NCI-H345 (cell line): ENCODE measurements at regions not wholly inside any gene's neighbourhood (a gene's known extent, or its start where the extent isn't known, plus 50 kb on each side); places are given as distances from the start of the nearest gene placed in this dataset.
"Not testable (repeated sequence)": the region's sequence is repeated elsewhere in the genome, so short reads cannot be mapped to it uniquely, and the experiment has no call there.

Source experiments
- DNase-seq: peaks from one replicate; lab custom pipeline; 2025; lab: John Stamatoyannopoulos, UW

DNA sequence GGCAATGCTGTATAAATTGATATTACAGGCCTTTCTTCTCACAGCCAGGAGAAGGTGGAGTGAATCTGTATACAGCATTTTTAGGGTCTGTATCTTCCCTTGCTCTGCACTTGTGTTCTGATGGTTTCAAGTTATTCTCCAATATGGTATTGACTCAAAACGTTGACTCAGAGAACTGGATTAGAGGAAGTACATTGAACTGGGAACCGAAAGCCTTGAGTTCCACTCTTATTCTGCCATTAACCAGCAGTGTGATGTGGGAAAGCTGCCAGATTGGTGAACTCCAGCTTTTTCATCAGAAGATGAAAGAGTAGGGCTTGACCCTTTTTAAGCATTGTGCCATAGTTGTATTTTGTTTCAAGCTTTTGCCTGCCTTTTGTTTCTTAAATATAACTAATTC, 167.7 kb downstream of the SPRY2 start:
- no peak for DNase-seq

DNA sequence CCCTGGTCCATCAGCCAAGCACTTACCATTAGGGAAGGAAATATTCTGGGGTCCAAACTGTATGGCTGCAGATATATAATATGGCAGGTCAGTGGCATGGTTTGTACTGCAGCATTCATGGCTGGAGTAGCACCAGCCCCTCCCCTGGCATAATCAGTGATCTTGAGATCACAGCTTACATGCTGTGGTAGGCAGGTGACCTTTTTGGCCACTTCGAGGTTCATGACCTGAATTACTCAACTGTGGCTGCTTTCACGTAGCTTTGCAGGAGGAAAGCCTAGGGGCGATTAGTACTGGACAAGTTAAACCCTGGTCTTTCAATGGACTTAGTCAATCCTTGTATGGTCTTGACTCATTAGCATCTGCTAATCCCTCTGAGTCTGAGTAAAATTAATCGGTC, 169.8 kb downstream of the SPRY2 start:
- DNase-seq = no peak

GRCh38 chr13:80168089-80168850, 172.7 kb downstream of the SPRY2 start:
- DNase-seq = no peak

- no peak for DNase-seq
These were observed 174.6 kb downstream of the SPRY2 start for GRCh38 chr13:80166352-80166751.

GRCh38 chr13:80164462-80164861, 176.5 kb downstream of the SPRY2 start:
- no peak for DNase-seq

DNA sequence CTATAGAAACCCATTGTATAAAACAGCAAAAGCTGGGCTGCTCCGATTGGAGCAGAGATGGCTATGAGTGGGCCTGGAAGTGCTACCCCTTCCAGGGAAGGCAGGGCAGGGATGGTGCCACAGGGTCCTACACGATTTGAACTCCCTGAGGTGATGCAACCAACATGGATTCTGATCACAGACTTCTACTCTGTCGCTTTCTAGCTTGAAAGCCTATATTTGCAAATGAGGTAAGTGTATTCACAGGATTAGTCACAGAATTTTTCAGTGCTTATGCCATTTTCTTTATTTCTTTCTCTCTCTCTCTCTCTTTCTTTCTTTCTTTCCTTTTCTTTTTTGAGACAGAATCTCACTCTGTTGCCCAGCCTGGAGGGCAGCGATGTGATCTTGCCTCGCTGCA, 179.0 kb downstream of the SPRY2 start:
- no peak for DNase-seq

- no peak for DNase-seq
These were observed 179.7 kb downstream of the SPRY2 start for GRCh38 chr13:80161219-80161618.

GRCh38 chr13:80160110-80160509, 180.8 kb downstream of the SPRY2 start:
- DNase-seq = no peak

- DNase-seq = no peak
These were observed 183.5 kb downstream of the SPRY2 start for GRCh38 chr13:80157261-80157932.

- not testable (repeated sequence) for DNase-seq
These were observed 188.8 kb downstream of the SPRY2 start for GRCh38 chr13:80152142-80152541.

DNA sequence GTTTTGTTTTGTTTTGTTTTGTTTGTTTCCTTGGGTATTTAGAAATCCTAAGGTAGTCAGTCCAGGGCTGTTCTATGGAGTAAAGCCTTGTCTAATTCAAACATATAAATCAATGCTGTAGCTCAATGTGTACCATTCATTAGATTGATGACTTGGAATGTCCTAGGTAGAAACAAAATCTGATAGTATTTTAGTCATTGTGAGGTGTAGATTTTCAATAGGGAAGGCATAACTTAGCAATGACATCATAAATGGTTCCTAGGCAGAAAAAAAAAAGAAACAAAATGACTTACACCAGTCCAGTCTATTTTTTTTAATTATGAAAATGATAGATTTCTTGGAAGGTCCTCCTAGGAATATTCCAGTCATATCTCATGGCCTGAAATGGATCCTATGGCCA, 189.9 kb downstream of the SPRY2 start:
- DNase-seq = no peak

DNA sequence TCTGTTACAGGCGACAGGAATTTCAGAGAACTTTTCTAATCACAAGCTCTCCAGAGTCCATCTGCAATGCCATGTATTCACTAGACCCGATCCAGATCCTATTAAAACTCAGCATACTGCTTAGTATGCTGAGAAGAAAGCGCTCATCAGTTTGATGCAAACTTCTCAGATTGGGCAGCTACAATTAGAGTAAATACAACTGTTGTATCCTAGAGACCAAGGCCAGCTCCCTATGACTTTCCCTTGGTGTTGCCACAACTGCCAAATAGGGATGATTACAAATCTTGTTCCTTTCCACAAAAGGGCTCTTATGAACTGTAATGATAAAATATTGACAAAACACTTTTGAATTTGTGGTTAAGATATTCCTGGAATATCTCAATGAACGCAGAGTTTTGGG, 191.2 kb downstream of the SPRY2 start:
- no peak for DNase-seq

GRCh38 chr13:80145171-80145690, 195.7 kb downstream of the SPRY2 start:
- DNase-seq = no peak

DNA sequence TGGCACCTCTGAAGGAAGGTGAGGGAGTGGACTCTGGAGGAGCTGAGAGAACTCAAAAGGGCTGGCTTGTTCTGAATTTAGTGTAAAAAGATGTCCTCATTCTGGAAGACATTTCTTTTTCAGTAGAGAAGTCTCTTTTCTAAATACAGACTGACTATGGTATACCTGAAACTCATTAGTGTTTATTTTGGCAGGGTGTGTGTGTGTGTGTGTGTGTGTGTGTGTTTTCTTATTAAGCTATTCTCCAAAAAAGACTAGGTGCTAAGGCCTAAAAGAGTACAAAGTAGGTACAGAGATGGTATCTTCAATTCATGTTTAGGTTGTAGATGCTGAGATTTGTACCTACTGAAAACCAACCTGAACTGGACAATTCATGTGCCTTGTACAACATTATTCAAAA, 196.4 kb downstream of the SPRY2 start:
- DNase-seq = no peak

DNA sequence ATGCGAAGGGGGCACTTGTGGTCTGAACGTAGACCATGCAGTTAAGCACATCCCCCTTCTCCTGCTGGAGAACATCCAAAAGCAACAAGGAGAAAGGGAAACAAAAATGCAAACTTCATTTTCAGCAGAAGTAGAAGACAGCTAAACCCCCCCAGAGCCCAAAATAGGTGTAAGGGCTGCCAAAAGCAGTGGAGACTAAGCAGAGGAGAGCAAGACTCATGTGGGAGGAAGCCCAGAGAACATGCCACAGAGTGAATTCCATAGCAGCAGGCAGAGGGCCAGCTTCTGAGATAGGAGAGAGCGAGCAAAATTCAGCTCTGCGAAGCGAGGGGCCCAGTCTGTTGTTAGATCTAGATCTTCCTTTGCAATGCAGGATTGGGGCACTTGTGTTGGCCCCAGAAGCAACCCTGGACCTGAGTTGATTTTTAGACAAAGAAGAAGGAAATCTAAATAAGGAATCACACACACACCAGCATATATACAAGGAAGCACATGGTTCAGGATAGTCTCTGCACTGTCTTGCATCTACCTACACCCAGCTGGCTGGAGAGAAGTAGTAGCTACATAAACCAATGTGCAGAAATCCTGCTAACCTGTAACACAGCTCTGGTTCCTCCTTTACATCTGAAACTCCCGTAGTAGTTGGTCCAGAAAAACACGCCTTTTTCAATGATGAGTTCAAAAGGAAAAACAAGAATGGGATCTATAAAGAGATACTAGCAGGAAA, 199.6 kb downstream of the SPRY2 start:
- DNase-seq = no peak

- no peak for DNase-seq
These were observed 200.2 kb downstream of the SPRY2 start for GRCh38 chr13:80140685-80141084.

- no peak for DNase-seq
These were observed 201.7 kb downstream of the SPRY2 start for GRCh38 chr13:80139196-80139595.

DNA sequence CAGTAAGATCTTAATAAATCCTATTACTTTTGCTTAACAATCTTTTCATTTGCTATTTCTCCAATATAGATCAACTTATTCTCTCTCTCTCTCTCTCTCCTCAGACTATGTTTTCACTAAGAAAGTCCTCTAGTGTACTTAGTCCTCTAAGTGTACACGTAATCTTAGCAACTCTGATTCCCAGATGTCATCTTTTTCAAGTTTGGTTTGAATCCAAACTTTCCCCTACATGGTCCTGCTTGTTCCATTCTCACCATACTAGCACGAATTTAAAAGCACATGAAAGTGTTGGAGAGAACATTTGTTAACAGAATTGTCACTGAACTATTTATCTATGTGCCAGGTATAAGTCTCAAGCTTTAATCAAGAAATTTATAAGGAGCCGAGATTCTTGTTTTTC, 202.9 kb downstream of the SPRY2 start:
- no peak for DNase-seq

DNA sequence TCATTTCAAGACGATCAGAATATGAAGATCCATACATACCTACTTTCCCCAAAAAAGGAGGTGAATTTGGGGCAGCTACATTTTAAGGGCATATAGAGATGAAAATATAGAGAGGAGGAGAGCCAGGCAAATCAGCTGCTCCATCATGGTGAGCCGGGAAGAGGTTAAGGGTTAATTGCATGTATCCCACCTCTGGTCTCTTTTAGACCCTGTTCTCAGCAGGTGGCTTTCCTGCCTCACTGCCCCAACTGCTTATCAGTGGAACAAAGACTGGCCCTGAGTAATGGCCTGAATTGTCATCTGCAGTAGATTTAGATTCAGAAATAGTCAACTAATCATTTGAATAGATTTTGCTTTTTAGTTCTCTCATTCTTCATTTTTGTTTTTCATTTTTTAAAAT, 206.6 kb downstream of the SPRY2 start:
- no peak for DNase-seq

GRCh38 chr13:80133631-80134261, 207.2 kb downstream of the SPRY2 start:
- DNase-seq = no peak

- DNase-seq = no peak
These were observed 208.0 kb downstream of the SPRY2 start for GRCh38 chr13:80132741-80133601.
